WTC11 (cell line): ENCODE measurements at regions not wholly inside any gene's neighbourhood (a gene's known extent, or its start where the extent isn't known, plus 50 kb on each side); places are given as distances from the start of the nearest gene placed in this dataset.

Source experiments
- ATAC-seq: fragments of 200-7000 bp; cut with Tn5 transposase; 2 replicates; pipeline ENCODE4 v1.10.0; 2021; ENCODE audit warnings: mild to moderate bottlenecking, moderate library complexity
- CTCF ChIA-PET: fragments of 300-600 bp; sonication (Branson Sonifier 250); formaldehyde crosslinking; loops from one replicate; lab custom pipeline; 2021; ENCODE audit warnings: antibody characterized with exemption; lab: Charles Lee
- POLR2A ChIA-PET: fragments of 350-600 bp; sonication (Branson Sonifier 250); formaldehyde crosslinking; loops from one replicate; lab custom pipeline; 2021; ENCODE audit warnings: antibody characterized with exemption; lab: Charles Lee
- DNase-seq: peaks from one replicate; pipeline ENCODE4 v3.0.0; 2021; ENCODE audit warnings: low spot score
- H3K27ac Mint-ChIP-seq: 2 replicates; pipeline ENCODE4 v1.8.0; 2021; ENCODE audit warnings: mixed read lengths
- H3K27me3 Mint-ChIP-seq: 2 replicates; pipeline ENCODE4 v1.8.0; 2021; ENCODE audit warnings: low read depth, mild to moderate bottlenecking, moderate library complexity, mixed read lengths
- H3K36me3 Mint-ChIP-seq: 2 replicates; pipeline ENCODE4 v1.8.0; 2021; ENCODE audit warnings: mixed read lengths
- H3K4me1 Mint-ChIP-seq: 2 replicates; pipeline ENCODE4 v1.8.0; 2022; ENCODE audit warnings: mixed read lengths
- H3K4me3 Mint-ChIP-seq: 2 replicates; pipeline ENCODE4 v1.8.0; 2021; ENCODE audit warnings: mild to moderate bottlenecking, moderate library complexity, mixed read lengths
- H3K9me3 Mint-ChIP-seq: 2 replicates; pipeline ENCODE4 v1.8.0; 2021; ENCODE audit warnings: mixed read lengths
- E2F5 ChIP-seq: sonication (generic); formaldehyde crosslinking; IDR thresholded peaks from 2 replicates; pipeline ENCODE4 v1.8.1; 2022; ENCODE audit warnings: mild to moderate bottlenecking, moderate library complexity, missing genetic modification reagents
- ETV6 ChIP-seq: sonication (generic); formaldehyde crosslinking; IDR thresholded peaks from 2 replicates; pipeline ENCODE4 v1.8.1; 2022; ENCODE audit warnings: mild to moderate bottlenecking, missing genetic modification reagents
- GTF2I ChIP-seq: fragments of 250-450 bp; sonication (Bioruptor Pico); conservative IDR thresholded peaks from 2 replicates; pipeline ENCODE4 v1.4.0; 2021; ENCODE audit warnings: mild to moderate bottlenecking
- HMGA2 ChIP-seq: fragments of 250-450 bp; sonication (Bioruptor Pico); IDR thresholded peaks from 2 replicates; pipeline ENCODE4 v1.4.0; 2021; ENCODE audit warnings: mild to moderate bottlenecking, moderate library complexity
- MAX ChIP-seq: sonication (generic); formaldehyde crosslinking; IDR thresholded peaks from 2 replicates; pipeline ENCODE4 v1.8.0; 2022; ENCODE audit warnings: mild to moderate bottlenecking, missing genetic modification reagents
- MLX ChIP-seq: sonication (generic); formaldehyde crosslinking; IDR thresholded peaks from 2 replicates; pipeline ENCODE4 v1.8.1; 2023; ENCODE audit warnings: mild to moderate bottlenecking, missing genetic modification reagents, moderate library complexity
- NR1H2 ChIP-seq: sonication (generic); formaldehyde crosslinking; IDR thresholded peaks from 2 replicates; pipeline ENCODE4 v1.9.0; 2021; ENCODE audit warnings: mild to moderate bottlenecking, moderate library complexity, missing genetic modification reagents
- RELA ChIP-seq: sonication (generic); formaldehyde crosslinking; IDR thresholded peaks from 2 replicates; pipeline ENCODE4 v1.8.1; 2022; ENCODE audit warnings: missing genetic modification reagents, mild to moderate bottlenecking, borderline replicate concordance
- TCF7 ChIP-seq: sonication (generic); formaldehyde crosslinking; IDR thresholded peaks from 2 replicates; pipeline ENCODE4 v1.8.0; 2022; ENCODE audit warnings: mild to moderate bottlenecking, low read depth, missing genetic modification reagents, moderate library complexity
- TEAD4 ChIP-seq: sonication (generic); formaldehyde crosslinking; IDR thresholded peaks from 2 replicates; pipeline ENCODE4 v1.8.0; 2022; ENCODE audit warnings: mild to moderate bottlenecking, missing genetic modification reagents
- TP53 ChIP-seq: sonication (generic); formaldehyde crosslinking; IDR thresholded peaks from 2 replicates; pipeline ENCODE4 v1.8.1; 2023; ENCODE audit warnings: mild to moderate bottlenecking, missing genetic modification reagents
- USF2 ChIP-seq: sonication (generic); formaldehyde crosslinking; IDR thresholded peaks from 2 replicates; pipeline ENCODE4 v1.8.1; 2023; ENCODE audit warnings: mild to moderate bottlenecking, missing genetic modification reagents, moderate library complexity
- ZBTB21 ChIP-seq: sonication (generic); formaldehyde crosslinking; IDR thresholded peaks from 2 replicates; pipeline ENCODE4 v1.8.1; 2023; ENCODE audit warnings: mild to moderate bottlenecking, missing genetic modification reagents, borderline replicate concordance
- ZBTB43 ChIP-seq: sonication (generic); formaldehyde crosslinking; IDR thresholded peaks from 2 replicates; pipeline ENCODE4 v1.8.1; 2023; ENCODE audit warnings: mild to moderate bottlenecking, missing genetic modification reagents
- ZNF281 ChIP-seq: sonication (generic); formaldehyde crosslinking; IDR thresholded peaks from 2 replicates; pipeline ENCODE4 v1.8.0; 2023; ENCODE audit warnings: mild to moderate bottlenecking, missing genetic modification reagents
- ZNF317 ChIP-seq: sonication (generic); formaldehyde crosslinking; IDR thresholded peaks from 2 replicates; pipeline ENCODE4 v1.8.1; 2023; ENCODE audit warnings: low read depth, mild to moderate bottlenecking, moderate library complexity, missing genetic modification reagents, borderline replicate concordance
- ZNF425 ChIP-seq: fragments of 250-450 bp; sonication (Bioruptor Pico); conservative IDR thresholded peaks from 2 replicates; pipeline ENCODE4 v1.9.0; 2021; ENCODE audit warnings: mild to moderate bottlenecking
- ZNF512 ChIP-seq: sonication (generic); formaldehyde crosslinking; IDR thresholded peaks from 2 replicates; pipeline ENCODE4 v1.8.1; 2022; ENCODE audit warnings: missing genetic modification reagents, borderline replicate concordance

- ATAC-seq (no peak), DNase-seq (no peak)
- peaks cover 92% of the 10 kb centered on the region for H3K9me3 Mint-ChIP-seq
- H3K27ac Mint-ChIP-seq: no peak overlapping the region
- H3K4me3 Mint-ChIP-seq: no peak overlapping the region
- TF ChIP-seq USF2 (CRISPR knock-in tag) (no peak), HMGA2 (CRISPR knock-in tag) (no peak), RELA (CRISPR knock-in tag) (no peak), TCF7 (no peak), ZBTB21 (CRISPR knock-in tag) (no peak), MAX (CRISPR knock-in tag) (no peak), ZBTB43 (CRISPR knock-in tag) (no peak), E2F5 (no peak), ZNF281 (CRISPR knock-in tag) (no peak), MLX (CRISPR knock-in tag) (no peak), GTF2I (CRISPR knock-in tag) (no peak), TEAD4 (no peak), ZNF317 (CRISPR knock-in tag) (no peak), ZNF425 (CRISPR knock-in tag) (no peak), ZNF512 (CRISPR knock-in tag) (no peak), NR1H2 (CRISPR knock-in tag) (no peak), ETV6 (no peak), TP53 (CRISPR knock-in tag) (no peak)
- ChIA-PET CTCF (no interaction called here), POLR2A (no interaction called here)
- H3K4me1 Mint-ChIP-seq: no peaks in the 10 kb centered on the region
- H3K36me3 Mint-ChIP-seq: peaks cover 88% of the 10 kb centered on the region
- peaks cover 20% of the 10 kb centered on the region for H3K27me3 Mint-ChIP-seq
Observed at GRCh38 chr16:7140899-7141298, 191.7 kb upstream of the RBFOX1 start.
